ENCODE measurements at regions not wholly inside any gene's neighbourhood (a gene's known extent, or its start where the extent isn't known, plus 50 kb on each side); places are given as distances from the start of the nearest gene placed in this dataset.
"Not testable (repeated sequence)": the region's sequence is repeated elsewhere in the genome, so short reads cannot be mapped to it uniquely, and the experiment has no call there.

- H3K4me3 ChIP-seq (replicated peaks in 1 of 3; ENCODE audit: insufficient read depth in 1 of 3, low read depth in 2 of 3, low read length in 3 of 3); H3K9ac ChIP-seq (ENCODE audit: insufficient read depth, low read depth, low read length); H3K4me1 ChIP-seq (ENCODE audit: insufficient read depth, low read length); H3K27me3 ChIP-seq (ENCODE audit: control insufficient read depth in 1 of 2, insufficient read depth in 2 of 2, low read length in 2 of 2); CTCF ChIA-PET (ENCODE audit: low intra/inter-chr PET ratio, low total read pairs); ATAC-seq; H3K79me2 ChIP-seq (ENCODE audit: insufficient read depth, low read length); intact Hi-C loops (cut with micrococcal nuclease; ENCODE audit: unreplicated experiment); BruUV-seq (replicated peaks); H4K20me1 ChIP-seq (ENCODE audit: insufficient read depth, low read length); FAIRE-seq; H3K36me3 ChIP-seq (replicated peaks in 1 of 2; ENCODE audit: control insufficient read depth in 1 of 2, insufficient read depth in 2 of 2, low read length in 2 of 2); H3K9me3 ChIP-seq (ENCODE audit: low read length); POLR2A ChIA-PET; H3K4me2 ChIP-seq (ENCODE audit: low read depth, low read length); H2AFZ ChIP-seq (ENCODE audit: low read length); DNase-seq (ENCODE audit: low spot score); H3K27ac ChIP-seq (ENCODE audit: extremely low read length, insufficient read depth, low read length): not testable (repeated sequence)
- in situ Hi-C loops (cut with HindIII; ENCODE audit: extremely low pct_ligation_motif_present, low pct_unique_long_range_greater_than_20kb) = loop anchor here (25.0 kb wide), 1 partner anchor 515 kb away; no protein-coding TSS in a partner anchor
- WGBS (ENCODE audit: low lambda C conversion rate) = 20% methylated on average over 7 of the region's 7 CpGs
These were observed 555.8 kb downstream of the HTR7 start for GRCh38 chr10:90302031-90302430.

GRCh38 chr10:90302758-90303481 lies 554.9 kb downstream of the HTR7 start:
- 12% methylated on average over 8 of the region's 8 CpGs for WGBS (ENCODE audit: low lambda C conversion rate)
- TF ChIP-seq DDIT3 (CRISPR knock-in tag; IDR thresholded peaks at IDR 0.05) (no peak), ZNF34 (CRISPR knock-in tag; IDR thresholded peaks at IDR 0.05; ENCODE audit: borderline replicate concordance) (no peak), TFAP4 (IDR thresholded peaks at IDR 0.05; ENCODE audit: borderline replicate concordance, low read depth) (no peak), KAT2B (IDR thresholded peaks at IDR 0.05; ENCODE audit: borderline replicate concordance, low read depth, low read length) (no peak), DZIP1 (CRISPR knock-in tag; IDR thresholded peaks at IDR 0.05) (no peak), FIP1L1 (IDR thresholded peaks at IDR 0.05; ENCODE audit: borderline replicate concordance, insufficient read depth, low read depth, low read length) (no peak), ZSCAN25 (CRISPR knock-in tag; IDR thresholded peaks at IDR 0.05) (no peak), RAD21 (CRISPR knock-in tag; IDR thresholded peaks at IDR 0.05) (no peak), LRRFIP1 (CRISPR knock-in tag; conservative IDR thresholded peaks at IDR 0.05) (no peak), ZNF672 (CRISPR knock-in tag; IDR thresholded peaks at IDR 0.05) (no peak), ZNF570 (CRISPR knock-in tag; IDR thresholded peaks at IDR 0.05; ENCODE audit: borderline replicate concordance) (no peak)

More at GRCh38 chr10:90302758-90303481, 554.9 kb downstream of the HTR7 start:
- Histone ChIP-seq H3K4me3 (replicated peaks in 1 of 3; ENCODE audit: insufficient read depth in 1 of 3, low read depth in 2 of 3, low read length in 3 of 3) (no peak overlapping the region), H3K36me3 (replicated peaks in 1 of 2; ENCODE audit: control insufficient read depth in 1 of 2, insufficient read depth in 2 of 2, low read length in 2 of 2) (no peaks in the 10 kb centered on the region), H3K4me1 (ENCODE audit: insufficient read depth, low read length) (no peaks in the 10 kb centered on the region), H3K27ac (ENCODE audit: extremely low read length, insufficient read depth, low read length) (no peak overlapping the region), H4K20me1 (ENCODE audit: insufficient read depth, low read length) (no peaks in the 10 kb centered on the region), H3K9me3 (ENCODE audit: low read length) (no peaks in the 10 kb centered on the region), H3K27me3 (ENCODE audit: control insufficient read depth in 1 of 2, insufficient read depth in 2 of 2, low read length in 2 of 2) (no peaks in the 10 kb centered on the region), H3K79me2 (ENCODE audit: insufficient read depth, low read length) (no peaks in the 10 kb centered on the region), H2AFZ (ENCODE audit: low read length) (no peak overlapping the region), H3K4me2 (ENCODE audit: low read depth, low read length) (no peak overlapping the region), H3K9ac (ENCODE audit: insufficient read depth, low read depth, low read length) (no peak overlapping the region)
- DNase-seq (ENCODE audit: low spot score) (no peak), ATAC-seq (no peak), FAIRE-seq (no peak)
- POLR2A ChIA-PET = no interaction called here
- no TSS peak for BruUV-seq (replicated peaks)
- CTCF ChIA-PET (ENCODE audit: low intra/inter-chr PET ratio, low total read pairs) = no interaction called here
- intact Hi-C loops (cut with micrococcal nuclease; ENCODE audit: unreplicated experiment) = no loop called here
- in situ Hi-C loops (cut with HindIII; ENCODE audit: extremely low pct_ligation_motif_present, low pct_unique_long_range_greater_than_20kb) = loop anchor here (25.0 kb wide), 1 partner anchor 516 kb away; no protein-coding TSS in a partner anchor

Measured in HepG2 (cell line).